ENCODE measurements at regions not wholly inside any gene's neighbourhood (a gene's known extent, or its start where the extent isn't known, plus 50 kb on each side); places are given as distances from the start of the nearest gene placed in this dataset.

DNA sequence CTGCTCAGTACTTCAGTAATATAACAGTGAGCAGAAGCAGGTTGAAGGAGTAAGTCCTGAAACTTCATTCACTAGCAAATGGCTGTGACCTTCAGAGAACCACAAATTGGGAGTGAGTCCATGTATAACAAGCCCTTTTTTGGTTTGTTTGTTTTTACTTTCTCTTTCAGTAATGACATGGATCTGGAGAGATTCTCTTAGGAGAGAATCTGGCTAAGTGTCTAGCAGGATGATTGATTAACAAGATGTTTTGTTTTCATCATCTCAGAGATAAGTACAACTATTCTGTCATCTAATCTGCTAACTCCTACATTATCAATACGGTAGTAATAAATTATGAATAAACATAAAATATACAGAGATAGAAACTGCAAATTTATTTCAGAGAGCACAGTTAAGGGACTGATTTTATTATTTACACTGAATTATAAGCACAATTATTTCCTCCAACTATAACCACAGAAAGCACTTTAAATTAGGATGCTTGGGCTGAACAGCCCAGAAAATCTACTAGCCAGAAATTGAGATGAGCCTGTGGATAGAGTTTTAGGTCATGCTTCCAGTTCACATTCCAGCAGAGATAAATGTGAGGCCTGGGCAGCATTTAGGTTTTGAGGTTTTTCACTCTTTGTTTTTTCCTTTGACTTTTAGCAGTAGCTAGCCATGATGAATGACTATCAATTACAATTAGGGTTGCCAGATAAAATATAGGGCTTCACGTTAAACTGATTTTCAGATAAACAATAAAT lies 429.3 kb upstream of the FAT3 start:
- H3K4me3 ChIP-seq (ENCODE audit: low read length): no peak overlapping the region
- TF ChIP-seq, protein P1, sequence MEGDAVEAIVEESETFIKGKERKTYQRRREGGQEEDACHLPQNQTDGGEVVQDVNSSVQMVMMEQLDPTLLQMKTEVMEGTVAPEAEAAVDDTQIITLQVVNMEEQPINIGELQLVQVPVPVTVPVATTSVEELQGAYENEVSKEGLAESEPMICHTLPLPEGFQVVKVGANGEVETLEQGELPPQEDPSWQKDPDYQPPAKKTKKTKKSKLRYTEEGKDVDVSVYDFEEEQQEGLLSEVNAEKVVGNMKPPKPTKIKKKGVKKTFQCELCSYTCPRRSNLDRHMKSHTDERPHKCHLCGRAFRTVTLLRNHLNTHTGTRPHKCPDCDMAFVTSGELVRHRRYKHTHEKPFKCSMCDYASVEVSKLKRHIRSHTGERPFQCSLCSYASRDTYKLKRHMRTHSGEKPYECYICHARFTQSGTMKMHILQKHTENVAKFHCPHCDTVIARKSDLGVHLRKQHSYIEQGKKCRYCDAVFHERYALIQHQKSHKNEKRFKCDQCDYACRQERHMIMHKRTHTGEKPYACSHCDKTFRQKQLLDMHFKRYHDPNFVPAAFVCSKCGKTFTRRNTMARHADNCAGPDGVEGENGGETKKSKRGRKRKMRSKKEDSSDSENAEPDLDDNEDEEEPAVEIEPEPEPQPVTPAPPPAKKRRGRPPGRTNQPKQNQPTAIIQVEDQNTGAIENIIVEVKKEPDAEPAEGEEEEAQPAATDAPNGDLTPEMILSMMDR (IDR thresholded peaks at IDR 0.05; ENCODE audit: insufficient read depth, low read depth, low read length, missing control alignments): no peak
- no peak for DNase-seq (ENCODE audit: low read depth)

DNA sequence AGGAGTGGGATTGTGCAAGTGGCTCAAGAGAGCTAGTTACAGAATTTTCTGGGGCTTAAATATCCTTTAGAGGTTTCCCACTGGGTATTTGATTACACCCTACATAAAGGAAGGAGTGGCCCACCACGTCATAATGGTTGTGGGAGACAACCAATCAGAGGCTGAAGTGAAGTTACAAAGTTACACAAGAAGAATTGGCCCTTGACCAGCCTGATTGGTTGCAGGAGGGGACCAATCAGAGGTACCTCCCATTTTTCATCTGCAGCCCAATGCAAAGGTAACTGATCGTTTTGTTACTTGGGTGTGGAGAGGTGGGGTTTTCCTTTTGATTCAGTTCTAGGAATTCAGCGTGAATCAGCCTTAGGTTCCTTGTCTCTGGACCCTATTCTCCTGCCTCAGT lies 430.5 kb upstream of the FAT3 start:
- no peak for DNase-seq (ENCODE audit: low read depth)
- TF ChIP-seq, protein P1 (IDR thresholded peaks at IDR 0.05; ENCODE audit: insufficient read depth, low read depth, low read length, missing control alignments): no peak
- no peak overlapping the region for H3K4me3 ChIP-seq (ENCODE audit: low read length)

DNA sequence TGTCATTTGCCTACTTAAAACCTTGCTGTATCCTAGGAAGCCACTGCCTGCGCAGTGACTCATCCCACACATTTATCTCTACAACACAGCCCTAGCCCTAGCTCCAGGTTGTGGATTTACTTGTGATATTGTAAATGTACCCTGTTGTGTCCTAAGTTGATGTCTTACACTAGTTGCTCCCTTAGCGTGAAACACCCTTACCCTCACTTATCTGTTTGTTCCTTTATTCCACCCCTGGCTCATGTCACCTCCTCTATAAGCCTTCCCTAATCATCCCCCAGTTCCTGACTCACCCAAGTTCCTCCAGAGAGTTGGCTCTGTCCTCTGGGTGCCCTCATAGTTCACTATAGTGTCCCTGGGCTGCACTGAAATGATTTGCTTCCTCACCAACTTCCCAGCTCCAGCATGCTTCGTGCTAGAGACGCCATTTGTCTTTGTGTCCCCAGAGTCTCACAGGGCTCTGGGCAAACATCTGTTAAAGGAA lies 431.8 kb upstream of the FAT3 start:
- no peak for DNase-seq (ENCODE audit: low read depth)
- TF ChIP-seq, protein P1 (IDR thresholded peaks at IDR 0.05; ENCODE audit: insufficient read depth, low read depth, low read length, missing control alignments): no peak
- H3K4me3 ChIP-seq (ENCODE audit: low read length): no peak overlapping the region

DNA sequence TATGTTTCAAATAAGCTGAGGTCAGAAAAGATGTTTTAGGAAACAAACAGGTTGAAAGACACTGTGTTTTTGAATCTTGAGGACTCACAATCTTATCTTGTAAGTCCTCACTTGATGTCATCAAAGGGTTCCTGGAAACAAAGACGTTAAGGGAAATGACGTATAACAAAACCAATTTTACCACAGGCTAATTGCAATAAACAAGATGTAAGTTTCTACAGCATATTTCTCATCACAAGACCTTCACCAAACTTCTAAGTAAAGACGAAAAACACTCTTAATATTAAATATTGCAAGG lies 433.5 kb upstream of the FAT3 start:
- H3K4me3 ChIP-seq (ENCODE audit: low read length): no peak overlapping the region
- no peak for DNase-seq (ENCODE audit: low read depth)
- TF ChIP-seq, protein P1 (IDR thresholded peaks at IDR 0.05; ENCODE audit: insufficient read depth, low read depth, low read length, missing control alignments): no peak

DNA sequence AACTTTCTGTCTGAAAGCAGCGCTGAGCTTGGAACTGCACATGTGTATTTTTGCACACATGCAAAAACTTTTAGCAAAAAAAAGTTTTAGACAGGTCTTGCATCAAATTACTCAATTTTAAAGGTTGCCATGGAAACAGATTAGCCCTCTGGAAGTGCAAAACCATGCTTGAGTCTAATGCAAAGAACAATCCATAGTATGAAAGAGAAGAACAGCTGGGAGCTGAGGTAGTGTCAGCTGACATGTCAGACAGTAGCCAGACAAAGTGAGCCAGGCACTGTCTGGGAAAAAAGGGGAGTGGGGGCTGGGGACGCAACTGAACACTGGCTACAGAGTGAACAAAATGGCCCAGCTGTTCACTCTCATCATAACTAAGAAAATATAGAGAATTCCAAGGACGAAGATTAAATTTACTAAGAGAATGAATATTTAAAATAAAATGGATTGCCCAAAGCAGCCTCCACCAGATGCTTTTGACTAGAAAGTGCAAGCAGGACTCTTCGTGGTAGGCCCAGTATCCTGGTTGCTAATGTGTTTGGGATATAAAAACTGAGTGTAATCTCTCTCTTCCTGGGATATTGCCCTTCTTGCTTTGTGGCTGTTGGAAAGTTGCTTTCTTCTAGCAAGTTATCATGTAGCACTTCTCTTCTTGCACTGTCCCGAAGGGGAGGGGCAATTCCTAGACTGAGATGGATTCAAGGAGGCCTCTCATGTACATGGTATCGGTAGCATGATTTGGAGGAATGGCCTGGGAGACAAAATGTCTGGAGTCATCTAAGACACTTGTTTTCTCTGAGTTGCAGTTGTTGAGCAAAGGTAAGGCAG lies 434.1 kb upstream of the FAT3 start:
- no peak overlapping the region for H3K4me3 ChIP-seq (ENCODE audit: low read length)
- TF ChIP-seq, protein P1 (IDR thresholded peaks at IDR 0.05; ENCODE audit: insufficient read depth, low read depth, low read length, missing control alignments): no peak
- no peak for DNase-seq (ENCODE audit: low read depth)

DNA sequence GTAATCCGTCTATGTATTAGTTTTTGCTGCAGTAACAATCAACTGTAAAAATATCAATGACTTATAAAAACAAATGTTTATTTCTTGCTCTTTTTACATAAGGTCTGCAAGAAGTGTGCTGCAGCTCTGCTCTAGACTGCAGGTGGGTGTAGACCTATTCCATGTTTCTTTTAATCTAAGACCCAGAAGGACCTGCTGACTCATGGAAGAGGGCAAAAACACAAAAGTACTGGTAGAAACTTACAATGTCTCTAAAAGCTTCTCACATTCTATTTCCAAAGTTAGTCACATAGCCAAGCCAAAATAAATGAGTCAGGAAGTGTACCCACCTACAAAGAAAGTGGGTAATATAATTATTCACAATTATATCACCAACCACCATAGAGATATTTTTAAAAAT lies 435.9 kb upstream of the FAT3 start:
- TF ChIP-seq, protein P1 (IDR thresholded peaks at IDR 0.05; ENCODE audit: insufficient read depth, low read depth, low read length, missing control alignments): no peak
- DNase-seq (ENCODE audit: low read depth): no peak
- H3K4me3 ChIP-seq (ENCODE audit: low read length): no peak overlapping the region

All from epithelial cell of esophagus (primary cell).